B cell (primary cell): ENCODE measurements at regions not wholly inside any gene's neighbourhood (a gene's known extent, or its start where the extent isn't known, plus 50 kb on each side); places are given as distances from the start of the nearest gene placed in this dataset. TPM values are rescaled to one million over a fixed set of nuclear protein-coding genes. Genes with fewer than 3 reads are reported as not detected.

ENCODE experiments used
- ATAC-seq: fragments of 200-7000 bp; cut with Tn5 transposase; one replicate; pipeline ENCODE4 v1.10.0; 2021; ENCODE audit warnings: low read depth, mild to moderate bottlenecking, moderate number of reproducible peaks, moderate library complexity
- CTCF ChIA-PET: fragments of 350-600 bp; sonication (Branson Sonifier 250); formaldehyde crosslinking; loops from one replicate; lab custom pipeline; 2021; ENCODE audit warnings: antibody characterized with exemption, inconsistent platforms; lab: Charles Lee
- POLR2A ChIA-PET: fragments of 350-600 bp; sonication (Branson Sonifier 250); formaldehyde crosslinking; loops from one replicate; lab custom pipeline; 2021; ENCODE audit warnings: antibody characterized with exemption; lab: Charles Lee
- DNase-seq: peaks from one replicate; pipeline ENCODE4 v3.0.0; 2013
- H2AFZ ChIP-seq: 2 replicates; pipeline ENCODE4 v1.6.1; 2012; ENCODE audit warnings: mild to moderate bottlenecking, low read depth, low read length; ENCODE audit not compliant: insufficient read depth, poor library complexity, severe bottlenecking
- H3K27ac ChIP-seq, 2 donors: 1 replicate in 1 of 2; 2 replicates in 1 of 2; pipeline ENCODE4 v1.5.1; 2012 to 2013; ENCODE audit warnings: low read length in 2 of 2, mild to moderate bottlenecking in 2 of 2, moderate library complexity in 1 of 2
- H3K27me3 ChIP-seq, 4 experiments: fragments of 200-600 bp in 1 of 4; sonication (generic) in 1 of 4; replicated peaks in 1 of 4; 1 replicate in 2 of 4; 2 replicates in 2 of 4; pipeline versions ENCODE4 v1.6.1 to v1.7.0; 2013 to 2016; ENCODE audit warnings: low read length in 3 of 4, mild to moderate bottlenecking in 2 of 4, mixed read lengths in 1 of 4, moderate library complexity in 1 of 4; ENCODE audit not compliant: insufficient read depth in 4 of 4, control insufficient read depth in 3 of 4; ENCODE audit errors: control extremely low read depth in 1 of 4
- H3K36me3 ChIP-seq, 2 experiments: replicated peaks in 1 of 2; 1 replicate in 1 of 2; 2 replicates in 1 of 2; pipeline versions ENCODE4 v1.6.1 to v1.7.1; 2013; ENCODE audit warnings: low read length in 1 of 2; ENCODE audit not compliant: insufficient read depth in 2 of 2, control insufficient read depth in 1 of 2; ENCODE audit errors: control extremely low read depth in 1 of 2, extremely low read depth in 1 of 2
- H3K4me1 ChIP-seq, 2 donors: fragments of 200-600 bp in 1 of 2; sonication (generic) in 1 of 2; 1 replicate in 1 of 2; 2 replicates in 1 of 2; pipeline versions ENCODE4 v1.5.1 to v1.6.1; 2013 to 2017; ENCODE audit warnings: low read length in 2 of 2; ENCODE audit not compliant: control insufficient read depth in 2 of 2, insufficient read depth in 2 of 2
- H3K4me2 ChIP-seq: replicated peaks from 2 replicates; pipeline ENCODE3; 2012; ENCODE audit warnings: mild to moderate bottlenecking, low read depth, low read length; ENCODE audit not compliant: poor library complexity, severe bottlenecking
- H3K4me3 ChIP-seq, 5 experiments: fragments of 200-600 bp in 1 of 5; sonication (generic) in 1 of 5; 1 replicate in 3 of 5; 2 replicates in 2 of 5; pipeline versions ENCODE4 v1.5.1 to v1.7.0; 2011 to 2016; ENCODE audit warnings: low read length in 4 of 5, mild to moderate bottlenecking in 4 of 5, low read depth in 2 of 5, control low read depth in 1 of 5, moderate library complexity in 1 of 5; ENCODE audit not compliant: insufficient read depth in 1 of 5; ENCODE audit errors: control extremely low read depth in 1 of 5, extremely low read depth in 1 of 5
- H3K79me2 ChIP-seq: fragments of 200-600 bp; sonication (generic); one replicate; pipeline ENCODE4 v1.6.0; 2016; ENCODE audit warnings: low read length; ENCODE audit not compliant: control insufficient read depth, insufficient read depth
- H3K9ac ChIP-seq: fragments of 200-600 bp; sonication (generic); 2 replicates; pipeline ENCODE4 v1.6.1; 2017; ENCODE audit warnings: mild to moderate bottlenecking, low read length, moderate library complexity
- H3K9me3 ChIP-seq, 3 donors: one replicate each; pipeline versions ENCODE4 v1.6.1 to v1.7.1; 2013; ENCODE audit warnings: low read length in 2 of 3; ENCODE audit not compliant: control insufficient read depth in 2 of 3, insufficient read depth in 1 of 3; ENCODE audit errors: control extremely low read depth in 1 of 3
- H4K20me1 ChIP-seq: 2 replicates; pipeline ENCODE4 v1.6.0; 2012; ENCODE audit warnings: mild to moderate bottlenecking, low read length; ENCODE audit not compliant: insufficient read depth, control insufficient read depth, poor library complexity, severe bottlenecking
- H3K27ac Mint-ChIP-seq: one replicate; pipeline ENCODE4 v1.8.0; 2021; ENCODE audit warnings: mixed read lengths
- H3K27me3 Mint-ChIP-seq: one replicate; pipeline ENCODE4 v1.8.0; 2021; ENCODE audit warnings: mixed read lengths
- H3K4me1 Mint-ChIP-seq: one replicate; pipeline ENCODE4 v1.8.0; 2021; ENCODE audit warnings: mixed read lengths
- H3K4me3 Mint-ChIP-seq: one replicate; pipeline ENCODE4 v1.8.0; 2021; ENCODE audit warnings: mixed read lengths
- H3K9me3 Mint-ChIP-seq: one replicate; pipeline ENCODE4 v1.8.0; 2022; ENCODE audit warnings: mixed read lengths; ENCODE audit not compliant: insufficient read depth
- CTCF ChIP-seq: fragments of 200-600 bp; IDR thresholded peaks from one replicate; pipeline ENCODE4 v1.8.0; 2022; ENCODE audit warnings: antibody characterized with exemption, mild to moderate bottlenecking
- EZH2 ChIP-seq: IDR thresholded peaks from 2 replicates; pipeline ENCODE4 v1.6.1; 2012; ENCODE audit warnings: borderline replicate concordance, low read depth, mild to moderate bottlenecking, moderate library complexity, low read length; ENCODE audit not compliant: insufficient read depth, poor library complexity, severe bottlenecking
- WGBS: methylation state at CpG from one replicate; pipeline ENCODE4 v1.1.5; 2013; ENCODE audit warnings: missing lambda C conversion rate; ENCODE audit not compliant: insufficient coverage; 5-methylcytosine and 5-hydroxymethylcytosine counted together
- intact Hi-C: fragments of 100-400 bp; cut with micrococcal nuclease; formaldehyde crosslinking; loops from one replicate; pipeline ENCODE4 v1.10.0; 2022
- small RNA-seq: library from RNA; depleted of rRNA; stranded (forward); fragments of <200 nt; gene quantifications from one replicate; pipeline ENCODE3, GENCODE V24; 2012; ENCODE audit warnings: low replicate concordance, low read depth; ENCODE audit not compliant: insufficient read length

DNA sequence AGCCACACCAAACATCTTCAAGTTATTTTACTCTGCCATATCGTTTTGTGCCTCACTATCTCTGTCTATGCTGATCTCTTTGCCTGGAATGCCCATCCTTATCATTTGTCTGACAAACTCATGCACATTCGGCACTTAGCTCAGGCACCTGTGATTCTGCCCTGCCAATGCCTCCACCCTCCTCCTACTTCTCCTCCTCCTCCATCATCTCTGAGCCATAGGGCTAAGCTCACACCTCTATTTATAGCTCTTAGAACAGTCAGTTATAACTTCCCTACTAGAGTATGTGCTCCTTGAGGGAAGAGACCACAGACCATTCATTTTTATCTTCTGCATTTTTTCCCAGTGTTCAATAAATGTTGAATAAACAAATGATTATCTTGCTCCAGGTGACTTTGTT lies 51.2 kb upstream of the CDK13 start:
- no peaks in the 10 kb centered on the region for H4K20me1 ChIP-seq
- Mint-ChIP-seq H3K27me3 (peaks cover 19% of the 10 kb centered on the region), H3K9me3 (no peaks in the 10 kb centered on the region), H3K4me3 (no peak overlapping the region), H3K4me1 (peaks cover 2% of the 10 kb centered on the region), H3K27ac (no peak overlapping the region)
- H3K36me3 ChIP-seq: no peaks in the 10 kb centered on the region
- ATAC-seq (no peak), DNase-seq (no peak)
- no peak overlapping the region for H3K4me2 ChIP-seq
- TF ChIP-seq EZH2 (no peak), CTCF (no peak)
- H2AFZ ChIP-seq: no peak overlapping the region
- no peak overlapping the region for H3K27ac ChIP-seq
- 48% methylated on average over 2 of the region's 2 CpGs for WGBS
- H3K4me1 ChIP-seq: peaks cover 0 to 3% of the 10 kb centered on the region in 2 donors
- H3K27me3 ChIP-seq: no peaks in the 10 kb centered on the region
- ChIA-PET POLR2A (no interaction called here), CTCF (interaction anchor here (1.1 to 13.4 kb wide), 6 partner anchors 50 to 174 kb away, joined by 3 to 340 read pairs (median 13); partner anchors contain the start of gene CDK13)
- no peaks in the 10 kb centered on the region for H3K79me2 ChIP-seq
- intact Hi-C loops: no loop called here
- no peaks in the 10 kb centered on the region for H3K9me3 ChIP-seq
- no peak overlapping the region for H3K9ac ChIP-seq
- H3K4me3 ChIP-seq: no peak overlapping the region

Small RNAs in the stretch of these regions (small RNA-seq; reads per million reads assigned to genes)
- gene RN7SL496P (not detected), gene RNU6-719P (not detected)
